Skeletal muscle tissue (tissue), 3 donors: ENCODE measurements at regions not wholly inside any gene's neighbourhood (a gene's known extent, or its start where the extent isn't known, plus 50 kb on each side); places are given as distances from the start of the nearest gene placed in this dataset.
"Not testable (repeated sequence)": the region's sequence is repeated elsewhere in the genome, so short reads cannot be mapped to it uniquely, and the experiment has no call there.

Source experiments
- H3K27ac ChIP-seq: one replicate; pipeline ENCODE4 v1.7.0; 2013; ENCODE audit warnings: mild to moderate bottlenecking, low read depth, low read length, inconsistent platforms
- H3K27me3 ChIP-seq, 3 donors: one replicate each; pipeline ENCODE4 v1.7.0; 2013; ENCODE audit warnings: low read length in 3 of 3; ENCODE audit not compliant: control insufficient read depth in 3 of 3, insufficient read depth in 3 of 3
- H3K36me3 ChIP-seq, 3 donors: one replicate each; pipeline ENCODE4 v1.7.0; 2013; ENCODE audit warnings: low read length in 3 of 3; ENCODE audit not compliant: control insufficient read depth in 3 of 3, insufficient read depth in 3 of 3
- H3K4me1 ChIP-seq, 3 donors: one replicate each; pipeline ENCODE4 v1.7.0; 2013; ENCODE audit warnings: low read length in 3 of 3, mild to moderate bottlenecking in 3 of 3; ENCODE audit not compliant: control insufficient read depth in 3 of 3, insufficient read depth in 3 of 3
- H3K4me3 ChIP-seq, 3 donors: one replicate each; pipeline ENCODE4 v1.7.0; 2013; ENCODE audit warnings: low read length in 3 of 3
- H3K9ac ChIP-seq, 3 donors: one replicate each; pipeline ENCODE4 v1.7.0; 2013; ENCODE audit warnings: low read length in 3 of 3, mild to moderate bottlenecking in 3 of 3, moderate library complexity in 2 of 3, low read depth in 1 of 3
- H3K9me3 ChIP-seq, 3 donors: one replicate each; pipeline ENCODE4 v1.7.0; 2013; ENCODE audit warnings: low read length in 3 of 3; ENCODE audit not compliant: control insufficient read depth in 3 of 3
- donor health status: Osteomylitis.

- no peak overlapping the region for H3K4me3 ChIP-seq
- no peaks in the 10 kb centered on the region for H3K4me1 ChIP-seq
- no peaks in the 10 kb centered on the region for H3K9me3 ChIP-seq
- no peak overlapping the region for H3K27ac ChIP-seq
- H3K9ac ChIP-seq: no peak overlapping the region
- H3K36me3 ChIP-seq: no peaks in the 10 kb centered on the region
- no peaks in the 10 kb centered on the region for H3K27me3 ChIP-seq
Measured at GRCh38 chr2:48189552-48190228, 124.8 kb upstream of the FOXN2 start.

GRCh38 chr2:48190230-48190629 is 124.3 kb upstream of the FOXN2 start:
- no peak overlapping the region for H3K4me3 ChIP-seq
- no peaks in the 10 kb centered on the region for H3K27me3 ChIP-seq
- H3K9ac ChIP-seq: no peak overlapping the region
- no peak overlapping the region for H3K27ac ChIP-seq
- H3K9me3 ChIP-seq: no peaks in the 10 kb centered on the region
- H3K4me1 ChIP-seq: no peaks in the 10 kb centered on the region
- H3K36me3 ChIP-seq: no peaks in the 10 kb centered on the region

- Histone ChIP-seq H3K27me3 (no peaks in the 10 kb centered on the region), H3K4me3 (no peak overlapping the region), H3K27ac (no peak overlapping the region), H3K9ac (no peak overlapping the region), H3K36me3 (no peaks in the 10 kb centered on the region), H3K9me3 (no peaks in the 10 kb centered on the region), H3K4me1 (no peaks in the 10 kb centered on the region)
Measured at GRCh38 chr2:48194641-48195040, 119.8 kb upstream of the FOXN2 start.

- no peaks in the 10 kb centered on the region for H3K27me3 ChIP-seq
- H3K27ac ChIP-seq: no peak overlapping the region
- no peaks in the 10 kb centered on the region for H3K36me3 ChIP-seq
- H3K4me3 ChIP-seq: no peak overlapping the region
- no peaks in the 10 kb centered on the region for H3K4me1 ChIP-seq
- H3K9ac ChIP-seq: no peak overlapping the region
- H3K9me3 ChIP-seq: no peaks in the 10 kb centered on the region
Measured at GRCh38 chr2:48195169-48195568, 119.3 kb upstream of the FOXN2 start.

GRCh38 chr2:48197618-48198017 is 116.9 kb upstream of the FOXN2 start:
- no peaks in the 10 kb centered on the region for H3K36me3 ChIP-seq
- no peaks in the 10 kb centered on the region for H3K4me1 ChIP-seq
- no peak overlapping the region for H3K27ac ChIP-seq
- no peaks in the 10 kb centered on the region for H3K27me3 ChIP-seq
- no peak overlapping the region for H3K4me3 ChIP-seq
- H3K9me3 ChIP-seq: no peaks in the 10 kb centered on the region
- H3K9ac ChIP-seq: no peak overlapping the region

GRCh38 chr2:48198371-48198770 is 116.1 kb upstream of the FOXN2 start:
- H3K27me3 ChIP-seq: no peaks in the 10 kb centered on the region
- no peak overlapping the region for H3K27ac ChIP-seq
- H3K36me3 ChIP-seq: no peaks in the 10 kb centered on the region
- H3K4me3 ChIP-seq: no peak overlapping the region
- no peaks in the 10 kb centered on the region for H3K4me1 ChIP-seq
- no peaks in the 10 kb centered on the region for H3K9me3 ChIP-seq
- no peak overlapping the region for H3K9ac ChIP-seq

- H3K27me3 ChIP-seq: no peaks in the 10 kb centered on the region
- H3K9me3 ChIP-seq: no peaks in the 10 kb centered on the region
- no peak overlapping the region for H3K27ac ChIP-seq
- no peak overlapping the region for H3K4me3 ChIP-seq
- H3K4me1 ChIP-seq: no peaks in the 10 kb centered on the region
- H3K36me3 ChIP-seq: no peaks in the 10 kb centered on the region
- H3K9ac ChIP-seq: no peak overlapping the region
Measured at GRCh38 chr2:48199070-48199469, 115.4 kb upstream of the FOXN2 start.

- Histone ChIP-seq H3K9me3 (no peaks in the 10 kb centered on the region), H3K4me1 (no peaks in the 10 kb centered on the region), H3K9ac (no peak overlapping the region), H3K4me3 (no peak overlapping the region), H3K36me3 (no peaks in the 10 kb centered on the region), H3K27me3 (no peaks in the 10 kb centered on the region), H3K27ac (no peak overlapping the region)
Measured at GRCh38 chr2:48200620-48201293, 113.7 kb upstream of the FOXN2 start.

- not testable (repeated sequence) for H3K27me3 ChIP-seq, H3K4me1 ChIP-seq, H3K9ac ChIP-seq, H3K4me3 ChIP-seq, H3K27ac ChIP-seq, H3K9me3 ChIP-seq, H3K36me3 ChIP-seq
Measured at GRCh38 chr2:48201435-48201834, 113.0 kb upstream of the FOXN2 start.

- Histone ChIP-seq H3K27me3 (no peaks in the 10 kb centered on the region), H3K9me3 (no peaks in the 10 kb centered on the region), H3K36me3 (no peaks in the 10 kb centered on the region), H3K27ac (no peak overlapping the region), H3K4me3 (no peak overlapping the region), H3K9ac (no peak overlapping the region), H3K4me1 (peaks cover 0 to 2% (median 0%) of the 10 kb centered on the region in 3 donors)
Measured at GRCh38 chr2:48202863-48203642, 111.4 kb upstream of the FOXN2 start.
